ENCODE measurements at regions not wholly inside any gene's neighbourhood (a gene's known extent, or its start where the extent isn't known, plus 50 kb on each side); places are given as distances from the start of the nearest gene placed in this dataset.
A peak's percentile ranks its signal among the peaks of the same experiment; 100 is the strongest.

- no peak for DNase-seq (ENCODE audit: low spot score)
- no peaks in the 10 kb centered on the region for H3K4me1 ChIP-seq (ENCODE audit: insufficient read depth, low read length)
- no peak overlapping the region for H3K4me2 ChIP-seq (ENCODE audit: low read depth, low read length)
- no peak overlapping the region for H2AFZ ChIP-seq (ENCODE audit: low read length)
- CTCF ChIA-PET (ENCODE audit: low intra/inter-chr PET ratio, low total read pairs), result no interaction called here
- no peak overlapping the region for H3K4me3 ChIP-seq (replicated peaks in 1 of 3; ENCODE audit: insufficient read depth in 1 of 3, low read depth in 2 of 3, low read length in 3 of 3)
- BruUV-seq (replicated peaks), result no TSS peak
- intact Hi-C loops (cut with micrococcal nuclease; ENCODE audit: unreplicated experiment), result no loop called here
- in situ Hi-C loops (cut with HindIII; ENCODE audit: extremely low pct_ligation_motif_present, low pct_unique_long_range_greater_than_20kb), result no loop called here
- H3K27me3 ChIP-seq (ENCODE audit: control insufficient read depth in 1 of 2, insufficient read depth in 2 of 2, low read length in 2 of 2), result no peaks in the 10 kb centered on the region
- no peaks in the 10 kb centered on the region for H3K79me2 ChIP-seq (ENCODE audit: insufficient read depth, low read length)
- TF ChIP-seq MAFF (IDR thresholded peaks at IDR 0.05; ENCODE audit: low read depth, low read length) (peak; percentile 100), MAFK (conservative IDR thresholded peaks at IDR 0.05 in 1 of 2, IDR thresholded peaks at IDR 0.05 in 1 of 2; ENCODE audit: low read length in 2 of 2) (peak; percentile 99 to 100), CEBPZ (IDR thresholded peaks at IDR 0.05; ENCODE audit: low read length) (no peak)
- FAIRE-seq, result no peak
- H3K9ac ChIP-seq (ENCODE audit: insufficient read depth, low read depth, low read length), result no peak overlapping the region
- no peak for ATAC-seq
- 15% methylated on average over 2 of the region's 2 CpGs for WGBS (ENCODE audit: low lambda C conversion rate)
- no peaks in the 10 kb centered on the region for H4K20me1 ChIP-seq (ENCODE audit: insufficient read depth, low read length)
- no peak overlapping the region for H3K27ac ChIP-seq (ENCODE audit: extremely low read length, insufficient read depth, low read length)
- no peaks in the 10 kb centered on the region for H3K9me3 ChIP-seq (ENCODE audit: low read length)
- no peaks in the 10 kb centered on the region for H3K36me3 ChIP-seq (replicated peaks in 1 of 2; ENCODE audit: control insufficient read depth in 1 of 2, insufficient read depth in 2 of 2, low read length in 2 of 2)
- POLR2A ChIA-PET, result no interaction called here
Measured at GRCh38 chr6:122145741-122146240, 253.7 kb upstream of the HSF2 start.

- intact Hi-C loops (cut with micrococcal nuclease; ENCODE audit: unreplicated experiment) (no loop called here), in situ Hi-C loops (cut with HindIII; ENCODE audit: extremely low pct_ligation_motif_present, low pct_unique_long_range_greater_than_20kb) (no loop called here)
- no peak overlapping the region for H3K27ac ChIP-seq (ENCODE audit: extremely low read length, insufficient read depth, low read length)
- no peak overlapping the region for H3K4me2 ChIP-seq (ENCODE audit: low read depth, low read length)
- H3K36me3 ChIP-seq (replicated peaks in 1 of 2; ENCODE audit: control insufficient read depth in 1 of 2, insufficient read depth in 2 of 2, low read length in 2 of 2), result no peaks in the 10 kb centered on the region
- H3K9ac ChIP-seq (ENCODE audit: insufficient read depth, low read depth, low read length), result no peak overlapping the region
- WGBS (ENCODE audit: low lambda C conversion rate), result 4% methylated on average over 3 of the region's 3 CpGs
- no peak for DNase-seq (ENCODE audit: low spot score)
- no TSS peak for BruUV-seq (replicated peaks)
- no peak for FAIRE-seq
- POLR2A ChIA-PET, result no interaction called here
- no peak overlapping the region for H2AFZ ChIP-seq (ENCODE audit: low read length)
- TF ChIP-seq AHR (CRISPR knock-in tag; IDR thresholded peaks at IDR 0.05) (no peak), ARID2 (CRISPR knock-in tag; IDR thresholded peaks at IDR 0.05; ENCODE audit: borderline replicate concordance) (no peak), MIXL1 (CRISPR knock-in tag; IDR thresholded peaks at IDR 0.05) (no peak), NR0B2 (CRISPR knock-in tag; IDR thresholded peaks at IDR 0.05) (no peak), HES4 (CRISPR knock-in tag; IDR thresholded peaks at IDR 0.05; ENCODE audit: borderline replicate concordance) (no peak), ZNF7 (CRISPR knock-in tag; IDR thresholded peaks at IDR 0.05) (no peak), NAIF1 (CRISPR knock-in tag; IDR thresholded peaks at IDR 0.05; ENCODE audit: borderline replicate concordance) (no peak)
- H3K4me3 ChIP-seq (replicated peaks in 1 of 3; ENCODE audit: insufficient read depth in 1 of 3, low read depth in 2 of 3, low read length in 3 of 3), result no peak overlapping the region
- H4K20me1 ChIP-seq (ENCODE audit: insufficient read depth, low read length), result no peaks in the 10 kb centered on the region
- H3K9me3 ChIP-seq (ENCODE audit: low read length), result no peaks in the 10 kb centered on the region
- no peaks in the 10 kb centered on the region for H3K79me2 ChIP-seq (ENCODE audit: insufficient read depth, low read length)
- no peaks in the 10 kb centered on the region for H3K4me1 ChIP-seq (ENCODE audit: insufficient read depth, low read length)
- no peaks in the 10 kb centered on the region for H3K27me3 ChIP-seq (ENCODE audit: control insufficient read depth in 1 of 2, insufficient read depth in 2 of 2, low read length in 2 of 2)
- no peak for ATAC-seq
- CTCF ChIA-PET (ENCODE audit: low intra/inter-chr PET ratio, low total read pairs), result no interaction called here
Measured at GRCh38 chr6:122147291-122147690, 252.2 kb upstream of the HSF2 start.
